GM12878 (cell line): ENCODE measurements at regions not wholly inside any gene's neighbourhood (a gene's known extent, or its start where the extent isn't known, plus 50 kb on each side); places are given as distances from the start of the nearest gene placed in this dataset.

ENCODE experiments used
- CEBPB ChIP-seq, 2 experiments: fragments of 150-350 bp in 1 of 2; IDR thresholded peaks; 2 replicates each; pipeline ENCODE4 v1.6.1; 2012 to 2014; ENCODE audit warnings: low read depth in 2 of 2, low read length in 2 of 2, borderline replicate concordance in 1 of 2, inconsistent platforms in 1 of 2
- CTCF ChIP-seq, 3 experiments: IDR thresholded peaks in 2 of 3; conservative IDR thresholded peaks in 1 of 3; 2 replicates each; pipeline ENCODE4 v1.5.1; 2011; ENCODE audit warnings: low read depth in 3 of 3, low read length in 3 of 3, mild to moderate bottlenecking in 3 of 3, control low read depth in 2 of 3, moderate library complexity in 2 of 3, inconsistent platforms in 1 of 3, mixed read lengths in 1 of 3; ENCODE audit not compliant: control insufficient read depth in 2 of 3, insufficient read depth in 1 of 3; ENCODE audit errors: extremely low read depth in 1 of 3
- E2F4 ChIP-seq: IDR thresholded peaks from 2 replicates; pipeline ENCODE4 v1.6.1; 2012; ENCODE audit warnings: low read depth, low read length, improper control_type of control experiment
- EZH2 ChIP-seq: IDR thresholded peaks from 2 replicates; pipeline ENCODE4 v1.6.1; 2012; ENCODE audit warnings: low read depth, mild to moderate bottlenecking, control low read depth, inconsistent platforms, low read length, borderline replicate concordance; ENCODE audit not compliant: control insufficient read depth
- FOS ChIP-seq: IDR thresholded peaks from 3 replicates; pipeline ENCODE4 v1.6.1; 2011; ENCODE audit warnings: borderline replicate concordance; ENCODE audit not compliant: insufficient read length; ENCODE audit errors: extremely low read depth
- POLR2AphosphoS5 ChIP-seq: IDR thresholded peaks from 2 replicates; pipeline ENCODE4 v1.6.1; 2011; ENCODE audit warnings: mild to moderate bottlenecking, low read length, inconsistent platforms

GRCh38 chr2:12352889-12353288 lies 363.8 kb upstream of the TRIB2 start:
- TF ChIP-seq CTCF (IDR thresholded peaks at IDR 0.05 in 2 of 3, conservative IDR thresholded peaks at IDR 0.05 in 1 of 3; ENCODE audit: control insufficient read depth in 2 of 3, extremely low read depth in 1 of 3, insufficient read depth in 1 of 3, low read depth in 3 of 3, low read length in 3 of 3) (no peak), E2F4 (no peak), POLR2AphosphoS5 (no peak), CEBPB (IDR thresholded peaks at IDR 0.05; ENCODE audit: borderline replicate concordance in 1 of 2, low read depth in 2 of 2, low read length in 2 of 2) (no peak), EZH2 (no peak), FOS (no peak)
